ENCODE measurements at regions not wholly inside any gene's neighbourhood (a gene's known extent, or its start where the extent isn't known, plus 50 kb on each side); places are given as distances from the start of the nearest gene placed in this dataset.

- no peaks in the 10 kb centered on the region for H4K20me1 ChIP-seq (replicated peaks in 1 of 2; ENCODE audit: control insufficient read depth in 1 of 2, insufficient read depth in 2 of 2, low read length in 2 of 2)
- no peak overlapping the region for H2AFZ ChIP-seq (ENCODE audit: low read length)
- no peak overlapping the region for H3K56ac ChIP-seq (replicated peaks; ENCODE audit: insufficient read length, low read depth, low read length)
- H2BK15ac ChIP-seq (ENCODE audit: low read length) = no peak overlapping the region
- H3K23me2 ChIP-seq (ENCODE audit: low read depth, low read length) = no peaks in the 10 kb centered on the region; the same call in 1 of the 2 replicates
- TF ChIP-seq CHD1 (IDR thresholded peaks at IDR 0.05; ENCODE audit: low read depth, low read length) (no peak), KDM1A (IDR thresholded peaks at IDR 0.05; ENCODE audit: borderline replicate concordance, low read length) (no peak), SIRT6 (IDR thresholded peaks at IDR 0.05; ENCODE audit: low read length) (no peak), ZNF274 (IDR thresholded peaks at IDR 0.05; ENCODE audit: borderline replicate concordance, extremely low read depth, low read length) (no peak), RFX5 (IDR thresholded peaks at IDR 0.05; ENCODE audit: borderline replicate concordance, low read depth, low read length) (no peak), CTCF (IDR thresholded peaks at IDR 0.05; ENCODE audit: control extremely low read depth in 1 of 3, insufficient read depth in 1 of 3, low read depth in 1 of 3, low read length in 3 of 3) (no peak), JUN (IDR thresholded peaks at IDR 0.05; ENCODE audit: low read depth, low read length) (no peak), E2F6 (IDR thresholded peaks at IDR 0.05) (no peak), SIX5 (IDR thresholded peaks at IDR 0.05; ENCODE audit: low read depth, low read length) (no peak)
- no peaks in the 10 kb centered on the region for H3K36me3 ChIP-seq (ENCODE audit: control insufficient read depth in 2 of 4, insufficient read depth in 4 of 4, low read length in 3 of 4)
- CTCF ChIA-PET (ENCODE audit: partially characterized antibody) = no interaction called here
- no peak overlapping the region for H3K23ac ChIP-seq (ENCODE audit: insufficient read length)
- H3K4me3 ChIP-seq (ENCODE audit: extremely low read depth in 1 of 4, insufficient read depth in 2 of 4, low read depth in 3 of 4, low read length in 4 of 4) = no peak overlapping the region
- H3K27me3 ChIP-seq (replicated peaks in 1 of 4; ENCODE audit: control insufficient read depth in 3 of 4, extremely low read depth in 1 of 4, insufficient read depth in 3 of 4, low read length in 3 of 4) = no peaks in the 10 kb centered on the region
- no peak overlapping the region for H2BK5ac ChIP-seq (ENCODE audit: low read depth, low read length)
- WGBS, 2 experiments (ENCODE audit: extremely low coverage in 1 of 2, insufficient coverage in 1 of 2, insufficient read length in 1 of 2, insufficient replicate concordance in 2 of 2, low coverage in 1 of 2, low lambda C conversion rate in 2 of 2, missing lambda C conversion rate in 1 of 2) = 90% methylated on average over 2 of the region's 2 CpGs; no CpG with 5 or more reads in 1 of the 2 experiments
- no peaks in the 10 kb centered on the region for H3K9me3 ChIP-seq (ENCODE audit: insufficient read depth in 2 of 2, low read depth in 1 of 2, low read length in 1 of 2)
- H3K14ac ChIP-seq (ENCODE audit: insufficient read length) = no peak overlapping the region
- no peak overlapping the region for H3K9ac ChIP-seq (replicated peaks in 1 of 4; ENCODE audit: extremely low read depth in 1 of 4, low read depth in 3 of 4, low read length in 3 of 4)
- no peaks in the 10 kb centered on the region for H3K79me2 ChIP-seq (ENCODE audit: control insufficient read depth in 1 of 2, insufficient read depth in 2 of 2, low read length in 2 of 2)
- no peak overlapping the region for H2BK120ac ChIP-seq (replicated peaks; ENCODE audit: low read depth, low read length)
- H3K18ac ChIP-seq (ENCODE audit: extremely low read depth, low read length) = no peak overlapping the region
- POLR2A ChIA-PET (ENCODE audit: partially characterized antibody) = no interaction called here
- H3K4me2 ChIP-seq (ENCODE audit: insufficient read depth in 1 of 2, low read depth in 2 of 2, low read length in 2 of 2) = no peak overlapping the region
- H2BK20ac ChIP-seq (ENCODE audit: low read length) = no peak overlapping the region
- H2AK5ac ChIP-seq (ENCODE audit: low read depth, low read length) = no peak overlapping the region
- FAIRE-seq = no peak
- H3K4me1 ChIP-seq (replicated peaks in 1 of 4; ENCODE audit: control insufficient read depth in 3 of 4, insufficient read depth in 4 of 4, low read length in 3 of 4) = no peaks in the 10 kb centered on the region
- no peak for DNase-seq (ENCODE audit: low read depth in 1 of 2, low spot score in 2 of 2)
- H3K27ac ChIP-seq (ENCODE audit: low read depth, low read length) = no peak overlapping the region
- H2BK12ac ChIP-seq (ENCODE audit: low read depth, low read length) = no peak overlapping the region
- H3K4ac ChIP-seq (replicated peaks; ENCODE audit: insufficient read length, low read depth, low read length) = no peak overlapping the region
- no peak overlapping the region for H4K5ac ChIP-seq (ENCODE audit: insufficient read length, low read depth, low read length)
- H4K8ac ChIP-seq (ENCODE audit: extremely low read depth, insufficient read depth, low read length) = no peak overlapping the region
- no peak overlapping the region for H4K91ac ChIP-seq (replicated peaks; ENCODE audit: insufficient read length, low read length)
- no peaks in the 10 kb centered on the region for H3K79me1 ChIP-seq (ENCODE audit: low read depth, low read length)
Observed at GRCh38 chr10:43815181-43815885, 166.7 kb upstream of the ZNF32 start.

All from H1 (cell line).